Ishikawa (cell line): ENCODE measurements at regions not wholly inside any gene's neighbourhood (a gene's known extent, or its start where the extent isn't known, plus 50 kb on each side); places are given as distances from the start of the nearest gene placed in this dataset.

Experiments
- CEBPB ChIP-seq: IDR thresholded peaks from 2 replicates; pipeline ENCODE4 v1.6.1; 2012
- CREB1 ChIP-seq: IDR thresholded peaks from 2 replicates; pipeline ENCODE4 v1.6.1; 2012; ENCODE audit warnings: low read depth
- EGR1 ChIP-seq: IDR thresholded peaks from 2 replicates; pipeline ENCODE4 v1.6.1; 2012
- EP300 ChIP-seq: IDR thresholded peaks from 2 replicates; pipeline ENCODE4 v1.6.1; 2012; ENCODE audit warnings: borderline replicate concordance
- FOXM1 ChIP-seq: IDR thresholded peaks from 2 replicates; pipeline ENCODE4 v1.6.1; 2012; ENCODE audit warnings: low read depth, borderline replicate concordance
- NFIC ChIP-seq: IDR thresholded peaks from 2 replicates; pipeline ENCODE4 v1.6.1; 2012
- REST ChIP-seq: IDR thresholded peaks from 2 replicates; pipeline ENCODE4 v1.6.1; 2012; ENCODE audit warnings: low read depth, mild to moderate bottlenecking
- TAF1 ChIP-seq: IDR thresholded peaks from 2 replicates; pipeline ENCODE4 v1.6.1; 2012; ENCODE audit warnings: low read depth, mild to moderate bottlenecking

GRCh38 chr13:59230484-59231264 lies 933.1 kb downstream of the DIAPH3 start:
- TF ChIP-seq NFIC (no peak), EGR1 (no peak), CEBPB (no peak), FOXM1 (no peak), TAF1 (no peak), CREB1 (no peak), REST (no peak), EP300 (no peak)
